ENCODE measurements at regions not wholly inside any gene's neighbourhood (a gene's known extent, or its start where the extent isn't known, plus 50 kb on each side); places are given as distances from the start of the nearest gene placed in this dataset.

DNA sequence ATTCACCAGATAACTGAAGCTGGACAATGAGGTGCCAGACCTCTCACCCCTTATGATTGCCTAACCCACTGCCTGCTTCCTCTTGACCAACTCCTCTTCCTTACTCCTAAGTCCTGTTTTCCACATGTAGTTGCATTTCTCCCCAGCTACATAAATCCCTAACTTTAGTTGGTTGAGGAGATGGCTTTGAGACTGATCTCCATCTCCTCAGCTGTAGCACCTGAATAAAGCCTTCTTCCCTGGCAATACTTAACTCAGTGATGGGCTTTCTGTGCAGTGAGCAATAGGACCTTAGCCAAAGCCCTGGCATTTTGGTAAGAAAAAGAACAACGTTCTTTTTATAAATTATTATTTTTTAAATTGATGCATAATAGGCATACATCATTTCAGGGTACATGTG is 691.1 kb downstream of the MATN1 start:
- TF ChIP-seq, protein P1, sequence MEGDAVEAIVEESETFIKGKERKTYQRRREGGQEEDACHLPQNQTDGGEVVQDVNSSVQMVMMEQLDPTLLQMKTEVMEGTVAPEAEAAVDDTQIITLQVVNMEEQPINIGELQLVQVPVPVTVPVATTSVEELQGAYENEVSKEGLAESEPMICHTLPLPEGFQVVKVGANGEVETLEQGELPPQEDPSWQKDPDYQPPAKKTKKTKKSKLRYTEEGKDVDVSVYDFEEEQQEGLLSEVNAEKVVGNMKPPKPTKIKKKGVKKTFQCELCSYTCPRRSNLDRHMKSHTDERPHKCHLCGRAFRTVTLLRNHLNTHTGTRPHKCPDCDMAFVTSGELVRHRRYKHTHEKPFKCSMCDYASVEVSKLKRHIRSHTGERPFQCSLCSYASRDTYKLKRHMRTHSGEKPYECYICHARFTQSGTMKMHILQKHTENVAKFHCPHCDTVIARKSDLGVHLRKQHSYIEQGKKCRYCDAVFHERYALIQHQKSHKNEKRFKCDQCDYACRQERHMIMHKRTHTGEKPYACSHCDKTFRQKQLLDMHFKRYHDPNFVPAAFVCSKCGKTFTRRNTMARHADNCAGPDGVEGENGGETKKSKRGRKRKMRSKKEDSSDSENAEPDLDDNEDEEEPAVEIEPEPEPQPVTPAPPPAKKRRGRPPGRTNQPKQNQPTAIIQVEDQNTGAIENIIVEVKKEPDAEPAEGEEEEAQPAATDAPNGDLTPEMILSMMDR (IDR thresholded peaks at IDR 0.05) = no peak
- TF ChIP-seq POLR2A (IDR thresholded peaks at IDR 0.05) = no peak
